Renal cortex interstitium (tissue), 11 donors: ENCODE measurements at regions not wholly inside any gene's neighbourhood (a gene's known extent, or its start where the extent isn't known, plus 50 kb on each side); places are given as distances from the start of the nearest gene placed in this dataset.

Source experiments
- DNase-seq, 11 donors: peaks; one replicate each; pipeline ENCODE4 v3.0.0-alpha.2; 2013; ENCODE audit warnings: low read depth in 9 of 11, low spot score in 4 of 11; ENCODE audit errors: extremely low read depth in 1 of 11

DNA sequence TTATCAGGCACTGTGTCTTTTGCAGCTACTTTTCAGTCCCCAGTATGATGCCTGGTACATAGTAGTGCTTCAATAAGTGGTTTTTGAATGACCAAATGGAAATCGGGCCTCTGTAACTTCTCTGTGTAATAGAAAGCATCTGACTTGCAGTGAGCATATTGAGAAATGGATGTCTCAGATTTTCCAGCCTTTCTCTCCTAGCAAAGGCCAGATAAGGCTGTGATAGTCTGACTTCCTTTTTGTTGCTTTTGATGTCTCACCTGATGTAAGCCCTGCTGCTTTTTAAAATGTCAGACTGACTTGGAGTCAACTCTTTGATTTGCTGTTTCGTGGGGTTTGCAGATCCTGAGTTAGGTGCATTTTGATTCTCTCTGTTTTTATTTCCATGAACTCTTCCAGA, 590.0 kb upstream of the ZNF608 start:
- no peak for DNase-seq

DNA sequence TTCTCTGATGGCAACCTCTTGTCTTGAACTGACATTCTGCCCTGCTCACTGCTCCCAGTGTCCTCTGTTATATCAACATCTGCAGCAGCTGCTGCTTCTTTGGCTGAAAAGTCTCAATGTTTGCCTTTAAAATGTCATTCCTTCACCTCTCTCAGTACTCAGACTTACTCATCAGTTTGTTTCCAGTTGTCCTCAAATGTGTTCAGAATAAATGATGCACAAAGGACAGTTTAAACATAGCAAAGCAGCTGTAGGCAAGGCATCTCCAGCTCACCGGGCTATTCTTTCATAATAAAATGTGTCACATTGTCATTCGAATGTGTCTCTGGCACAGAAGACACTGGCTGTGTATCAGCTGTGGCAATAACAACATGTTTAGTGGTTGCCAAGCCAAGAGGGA, 590.9 kb upstream of the ZNF608 start:
- no peak for DNase-seq

DNA sequence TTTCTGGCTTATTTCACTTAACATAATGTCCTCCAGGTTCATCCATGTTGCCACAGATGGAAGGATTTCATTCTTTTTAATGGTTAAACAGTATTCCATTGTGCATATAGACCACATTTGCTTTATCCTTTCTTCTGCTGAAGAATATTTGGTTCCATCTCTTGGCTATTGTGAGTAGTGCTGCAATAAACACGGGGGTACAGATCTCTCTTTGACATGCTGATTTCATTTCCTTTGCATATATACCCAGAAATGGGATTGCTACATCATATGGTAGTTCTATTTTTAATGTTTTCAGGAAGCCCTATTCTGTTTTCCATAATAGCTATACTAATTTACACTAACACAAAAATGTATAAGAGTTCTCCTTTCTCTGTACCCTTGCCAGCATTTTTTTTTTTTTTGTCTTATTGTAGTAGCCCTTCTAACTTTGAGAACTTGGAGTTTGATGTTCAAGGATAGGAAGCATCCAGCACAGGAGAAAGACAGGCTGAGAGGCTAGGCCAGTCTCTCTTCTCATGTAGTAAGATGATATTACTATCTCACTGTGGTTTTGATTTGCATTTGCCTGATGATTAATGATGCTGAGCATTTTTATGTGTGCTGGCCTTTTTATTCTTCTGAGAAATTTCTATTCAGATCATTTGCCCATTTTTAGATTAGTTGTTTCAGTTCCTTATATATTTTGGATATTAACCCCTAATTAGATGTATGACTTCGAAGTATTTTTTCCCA, 592.2 kb upstream of the ZNF608 start:
- no peak for DNase-seq

DNA sequence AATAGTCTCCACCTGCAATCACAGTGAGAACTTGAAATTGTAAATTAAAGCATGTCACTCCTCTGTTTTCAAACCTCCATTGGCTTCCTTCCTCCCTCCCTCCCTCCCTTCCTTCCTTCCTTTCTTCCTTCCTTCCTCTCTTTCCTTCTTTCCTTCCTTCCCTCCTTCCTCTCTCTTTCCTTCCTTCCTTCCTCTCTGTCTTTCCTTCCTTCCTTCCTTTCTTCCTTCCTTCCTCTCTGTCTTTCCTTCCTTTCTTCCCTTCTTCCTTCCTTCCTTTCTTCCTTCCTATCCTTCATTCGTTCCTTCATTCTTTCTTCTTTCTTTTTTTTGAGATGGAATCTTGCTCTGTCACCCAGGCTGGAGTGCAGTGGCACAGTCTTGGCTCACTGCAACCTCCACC, 595.0 kb upstream of the ZNF608 start:
- DNase-seq = no peak

DNA sequence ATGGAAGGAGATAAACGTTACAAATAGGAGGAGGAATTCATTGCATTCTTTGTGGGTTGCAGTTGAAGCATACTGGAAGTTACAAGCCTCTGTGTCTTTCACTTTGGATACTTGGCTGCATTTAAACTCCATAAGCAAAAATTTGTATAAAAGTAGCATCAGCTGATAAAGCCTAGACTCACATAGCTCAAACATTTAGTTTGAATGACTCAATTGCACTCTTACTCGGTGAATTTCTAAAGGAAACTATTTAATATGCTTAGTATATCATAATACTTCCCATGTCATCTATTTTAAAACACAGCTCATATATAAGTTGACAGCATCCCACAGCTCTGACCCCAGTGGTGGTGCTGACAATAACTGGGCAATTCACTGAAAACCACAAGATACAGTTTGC, 596.6 kb upstream of the ZNF608 start:
- no peak for DNase-seq

DNA sequence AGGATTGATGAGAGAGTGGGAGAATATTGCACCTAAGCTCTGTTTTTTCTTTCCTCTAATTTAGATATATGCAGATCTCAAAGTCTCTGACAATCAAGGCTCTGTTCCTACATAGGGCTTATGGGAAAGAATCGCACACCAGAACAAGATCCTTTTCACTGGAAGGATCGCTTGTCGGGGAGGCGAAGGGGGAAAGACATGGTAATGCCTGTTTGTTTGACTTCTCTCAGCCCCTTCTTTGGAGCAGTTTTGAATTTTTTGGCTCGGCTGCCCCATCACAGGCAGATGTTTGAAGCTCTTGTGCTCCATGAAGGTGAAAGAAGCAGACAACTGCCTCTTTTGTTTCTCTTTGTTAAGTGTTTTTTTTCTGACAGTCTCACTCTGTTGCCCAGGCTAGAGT, 599.9 kb upstream of the ZNF608 start:
- DNase-seq = no peak

DNA sequence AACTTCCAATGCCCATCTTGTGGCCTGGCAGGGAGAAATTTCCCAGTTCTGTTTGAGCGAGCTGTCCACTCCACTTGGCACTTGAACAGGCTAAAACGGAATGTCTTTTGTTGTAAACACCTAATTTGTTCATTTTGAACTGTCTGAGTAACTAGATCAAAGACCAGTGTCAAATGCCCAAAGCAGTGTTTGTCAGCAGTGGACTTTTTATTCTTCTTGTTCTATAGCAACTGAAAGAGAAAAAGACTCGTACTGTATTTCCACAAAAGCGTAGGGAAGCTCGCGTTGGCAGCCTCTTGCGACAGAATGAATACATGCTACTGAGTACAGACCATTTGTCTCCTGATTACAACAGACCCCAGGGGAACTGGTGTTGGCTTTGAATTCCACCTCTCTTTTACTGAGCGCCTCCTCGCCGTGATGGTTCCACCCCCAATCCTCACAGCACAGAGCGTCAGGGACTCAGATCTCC, 601.8 kb upstream of the ZNF608 start:
- DNase-seq = no peak

DNA sequence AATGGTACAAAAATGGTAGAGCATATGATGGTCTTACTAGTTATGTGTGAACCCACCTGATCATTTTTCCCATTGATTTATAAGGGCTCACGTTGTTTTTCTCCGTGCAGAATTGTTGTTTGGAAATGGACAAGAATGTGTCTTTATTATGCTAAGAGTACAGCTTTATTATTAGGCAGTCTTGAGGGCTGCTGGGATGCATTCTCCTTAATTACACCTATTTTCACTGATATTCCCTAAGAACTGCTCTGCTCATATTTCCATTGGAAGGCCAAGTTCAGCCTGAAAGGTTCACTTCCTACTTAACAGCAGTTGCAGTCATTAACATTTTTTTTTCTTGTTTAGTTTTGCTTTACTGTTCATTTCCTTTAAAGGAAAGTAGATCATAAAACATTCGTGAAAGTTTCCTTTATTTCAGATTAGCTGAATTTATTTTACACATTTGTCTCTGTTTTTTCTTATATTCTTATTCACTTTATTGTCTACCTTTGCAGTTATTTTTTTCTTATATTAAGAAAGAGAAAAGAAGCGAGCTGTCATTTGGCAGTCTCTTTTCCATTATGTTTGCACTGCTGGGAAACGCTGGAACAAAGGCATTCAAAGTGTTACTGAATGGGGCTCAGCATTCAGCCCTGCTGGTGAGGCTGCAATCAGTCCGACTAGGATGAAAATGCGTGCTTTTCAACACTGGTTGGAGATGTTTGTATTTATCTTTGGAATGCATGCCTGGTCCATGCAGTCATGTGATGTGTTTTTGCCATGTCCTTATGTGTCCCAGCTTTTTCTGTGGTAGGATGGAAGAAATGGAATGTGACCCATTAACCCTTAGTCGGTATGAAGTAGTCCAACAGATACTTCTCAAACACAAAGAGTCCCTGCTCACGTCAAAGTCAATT, 602.7 kb upstream of the ZNF608 start:
- DNase-seq = peak in 1 of 11 donors; percentile 11

DNA sequence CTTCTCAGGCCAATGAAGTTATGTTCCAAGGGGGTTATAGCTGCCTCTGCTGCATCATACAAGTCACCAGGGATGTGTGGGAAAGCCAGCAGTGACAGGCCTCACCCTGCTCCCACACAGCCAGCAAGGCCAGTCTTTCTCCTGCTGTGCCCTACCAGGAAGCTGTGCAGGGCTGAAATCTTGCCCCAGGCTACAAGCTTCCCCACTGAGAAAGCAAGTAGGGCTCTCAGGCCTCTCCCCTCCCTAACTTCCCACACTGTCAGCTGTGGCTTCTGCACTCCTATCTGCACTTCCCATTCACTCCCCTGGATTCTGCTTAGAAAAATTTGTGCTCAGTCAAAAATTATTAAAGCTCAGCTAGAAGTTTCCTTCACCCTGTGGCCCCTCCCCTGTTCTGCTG, 611.2 kb upstream of the ZNF608 start:
- DNase-seq = no peak

DNA sequence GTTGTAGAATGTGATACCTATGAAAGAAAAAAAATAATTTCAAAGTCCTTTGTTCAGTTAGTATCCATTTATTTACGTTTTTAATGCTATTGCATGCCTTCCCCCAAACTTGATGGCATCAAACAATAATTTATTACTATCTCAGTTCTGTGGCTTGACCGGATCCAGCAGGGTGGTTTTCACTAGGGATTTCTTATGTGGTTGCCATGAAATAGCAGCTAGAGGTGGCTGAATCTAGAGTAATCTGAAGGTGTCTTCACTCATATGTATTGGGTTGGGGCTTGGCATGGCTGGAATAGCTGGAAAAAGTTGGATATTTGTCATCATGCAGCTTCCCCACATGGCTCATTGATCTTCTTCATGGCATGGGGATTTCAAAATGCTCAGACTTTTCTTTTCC, 619.3 kb upstream of the ZNF608 start:
- DNase-seq = no peak

DNA sequence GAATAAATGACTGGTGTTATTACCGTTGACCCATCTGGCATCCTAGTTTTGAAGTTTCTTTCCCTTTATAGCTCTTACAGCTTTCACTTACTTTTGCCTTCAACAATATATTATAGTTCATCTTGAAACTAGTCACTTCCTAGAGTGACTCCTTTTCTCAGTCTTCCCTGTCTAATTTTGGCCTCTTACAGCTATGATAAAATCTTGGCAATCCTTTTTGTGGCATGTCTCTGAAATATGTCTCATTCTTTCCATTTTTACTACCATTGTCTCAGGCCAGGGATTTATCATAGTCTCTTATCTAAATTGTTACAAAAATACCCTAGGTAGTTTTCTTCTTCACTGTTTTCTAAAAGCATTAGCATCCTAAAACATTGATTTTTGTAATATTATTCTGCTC, 621.3 kb upstream of the ZNF608 start:
- DNase-seq = no peak

DNA sequence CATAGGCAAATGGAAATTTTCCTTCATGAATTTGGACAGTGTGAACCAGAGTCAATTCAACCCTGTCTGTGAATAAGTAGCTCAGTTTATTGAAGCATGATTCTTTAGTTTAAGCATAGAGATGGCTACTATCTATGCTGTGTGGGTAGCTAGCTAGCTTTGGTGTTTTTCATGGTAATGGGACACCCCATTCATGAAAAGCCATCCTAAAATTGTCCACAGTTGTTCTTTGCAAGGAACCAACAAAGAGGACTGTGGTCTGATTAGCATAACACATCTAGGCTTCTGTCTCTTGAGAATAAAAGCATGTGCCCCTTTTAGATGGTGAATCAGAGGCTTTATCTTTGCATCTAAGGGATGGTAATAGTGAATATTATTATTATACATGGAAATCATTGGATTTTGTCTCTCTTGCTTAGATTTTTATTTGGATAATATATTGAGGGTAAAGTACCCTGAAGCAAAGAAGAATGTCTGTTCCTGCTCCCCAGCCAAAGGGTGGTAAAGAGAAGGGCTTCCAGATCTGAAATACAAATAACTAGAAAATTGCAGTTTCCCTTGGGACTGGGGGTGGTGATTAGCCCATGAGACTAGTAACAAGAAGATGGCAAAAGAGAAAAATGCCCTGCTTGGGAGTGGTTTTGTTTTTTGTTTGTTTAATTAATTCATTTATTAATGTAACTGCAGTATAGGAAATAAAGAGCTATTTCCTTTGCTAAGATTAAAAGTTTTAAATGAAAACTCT, 624.2 kb upstream of the ZNF608 start:
- no peak for DNase-seq

DNA sequence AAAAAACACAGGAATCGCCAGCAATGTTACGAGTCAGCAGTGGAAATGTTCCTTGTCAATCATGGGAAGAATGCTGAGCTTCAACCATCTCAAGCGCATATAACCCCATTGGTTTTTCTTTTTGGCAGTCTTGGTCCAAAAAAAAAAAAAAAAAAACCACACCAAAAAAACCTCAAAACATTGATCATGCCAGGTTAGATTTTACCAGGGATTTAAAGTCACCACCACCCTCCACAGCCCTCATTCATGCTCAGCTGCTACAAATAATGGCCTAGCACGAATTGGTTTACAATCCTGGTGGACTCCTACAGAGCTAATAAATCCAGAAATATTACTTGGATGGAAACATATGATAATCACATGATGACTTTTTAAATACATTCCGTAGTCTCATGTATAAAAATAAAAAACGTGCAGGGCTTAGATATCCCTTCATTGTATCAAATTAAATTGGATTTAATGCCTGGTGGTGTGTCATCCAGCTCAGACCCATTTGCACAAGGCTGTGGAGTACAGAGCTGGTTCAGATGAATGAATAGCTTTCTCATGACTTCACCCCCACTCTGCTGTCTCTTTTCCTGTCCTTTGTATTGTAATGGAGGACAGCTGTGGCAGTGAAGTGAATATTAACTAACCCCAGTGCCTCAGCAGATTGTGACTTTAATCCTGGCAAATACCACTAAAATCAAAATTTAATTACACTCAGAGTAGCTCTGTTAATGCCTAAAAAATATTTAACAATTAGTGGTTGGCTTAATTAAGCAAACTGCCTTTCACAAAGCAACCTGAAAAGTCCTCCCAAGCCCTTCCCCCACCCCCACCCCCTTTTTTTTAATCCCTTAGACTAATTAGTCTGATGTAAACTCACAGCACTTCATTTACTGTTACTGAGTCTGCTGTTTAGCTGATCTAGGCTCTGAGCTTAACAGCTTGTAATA, 626.5 kb upstream of the ZNF608 start:
- DNase-seq = peak in 2 of 11 donors; percentile 40 to 41

DNA sequence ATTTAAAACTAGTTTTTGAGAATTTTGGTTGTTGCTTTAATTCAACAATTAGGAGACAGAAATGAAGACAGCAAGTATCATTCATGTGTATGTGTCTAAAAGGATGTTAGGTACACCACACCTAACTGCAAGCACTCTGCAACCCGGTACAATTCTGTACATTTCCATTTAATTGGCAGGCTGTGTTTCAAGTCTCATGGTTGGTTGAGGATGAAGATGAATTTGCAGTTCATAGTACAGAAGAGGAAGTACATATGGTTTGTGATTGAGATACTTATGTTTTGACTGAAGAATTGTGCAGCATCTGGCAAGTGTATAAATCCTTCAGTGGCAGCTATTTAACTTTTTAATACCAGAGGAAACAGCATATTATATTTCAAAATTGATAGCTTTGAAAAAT, 628.7 kb upstream of the ZNF608 start:
- no peak for DNase-seq

DNA sequence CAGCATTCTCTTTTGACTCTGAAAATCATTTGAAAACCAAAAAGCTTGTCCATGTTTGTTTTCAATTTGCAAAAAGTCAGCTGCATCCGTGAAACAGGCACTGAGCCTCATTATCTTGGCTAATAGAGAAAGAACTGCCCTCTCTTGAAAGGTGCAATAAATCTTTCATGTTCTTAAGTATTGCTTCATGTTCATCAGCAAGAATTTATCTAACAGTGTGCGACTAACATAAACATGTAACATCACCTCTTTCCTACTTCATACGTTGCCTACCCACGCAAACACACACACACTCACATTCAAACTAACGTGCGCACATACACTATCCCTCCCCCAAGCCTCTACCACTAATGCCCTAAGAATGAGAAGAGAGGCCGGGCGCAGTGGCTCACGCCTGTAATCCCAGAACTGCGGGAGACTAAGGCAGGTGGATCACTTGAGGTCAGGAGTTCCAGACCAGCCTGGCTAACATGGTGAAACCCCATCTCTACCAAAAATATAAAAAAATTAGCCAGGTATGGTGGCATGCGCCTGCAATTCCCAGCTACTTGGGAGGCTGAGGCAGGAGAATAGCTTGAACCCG, 629.7 kb upstream of the ZNF608 start:
- peak in 1 of 11 donors; percentile 15 for DNase-seq

DNA sequence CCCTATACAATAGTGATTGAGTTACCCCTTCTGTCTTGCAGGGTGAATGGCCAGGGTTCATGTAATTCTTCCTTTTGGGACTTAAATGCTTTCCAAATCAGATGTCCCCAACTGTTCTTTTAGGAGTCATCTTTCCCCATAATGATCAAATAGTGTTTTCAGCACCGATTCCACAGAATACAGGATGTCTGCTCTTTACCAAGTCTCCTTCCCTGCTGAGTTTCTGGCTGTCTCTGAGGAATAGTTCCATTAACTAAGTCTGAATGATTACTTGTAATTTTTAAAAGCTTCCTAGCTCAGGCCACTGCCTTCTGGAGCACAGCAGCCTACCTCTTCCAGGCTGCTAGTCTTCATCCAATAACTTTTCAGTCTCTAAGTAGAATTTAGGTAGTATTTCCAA, 630.7 kb upstream of the ZNF608 start:
- DNase-seq = no peak

DNA sequence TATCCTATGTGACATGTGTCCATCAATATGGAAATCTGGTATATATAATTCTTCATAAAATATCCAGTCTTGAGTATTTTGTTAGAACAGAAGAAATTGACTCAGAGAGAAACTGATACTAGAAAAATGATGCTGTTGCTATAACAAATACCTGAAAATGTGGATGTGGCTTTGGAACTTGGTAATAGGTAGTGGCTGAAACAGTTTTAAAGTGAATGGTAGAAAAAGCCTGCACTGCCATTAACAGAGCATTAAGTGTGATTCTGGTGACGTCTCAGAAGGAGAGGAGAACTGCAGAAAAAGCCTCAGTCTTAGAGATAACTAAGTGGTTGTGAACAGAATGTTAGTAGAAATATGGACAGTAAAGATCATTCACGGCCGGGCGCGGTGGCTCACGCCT, 634.9 kb upstream of the ZNF608 start:
- no peak for DNase-seq

DNA sequence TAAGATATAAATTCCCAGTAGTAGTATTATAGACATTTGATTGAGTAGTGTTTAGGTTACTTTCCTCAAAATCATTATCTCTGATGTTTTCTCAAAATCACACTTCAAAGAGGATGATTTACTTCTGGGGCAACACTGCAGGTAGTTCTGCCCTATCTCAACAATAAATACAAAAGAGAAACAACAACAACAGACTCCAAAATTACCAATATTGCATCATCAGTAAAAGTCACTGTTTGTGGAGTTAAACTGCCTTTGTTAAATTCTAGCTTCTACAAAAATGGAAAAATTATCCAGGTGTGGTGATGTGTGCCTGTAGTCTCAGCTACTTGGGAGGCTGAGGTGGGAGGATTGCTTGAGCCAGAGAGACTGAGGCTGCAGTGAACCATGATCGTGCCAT, 637.6 kb upstream of the ZNF608 start:
- DNase-seq = no peak
